HG03097 (cell line): ENCODE measurements at regions not wholly inside any gene's neighbourhood (a gene's known extent, or its start where the extent isn't known, plus 50 kb on each side); places are given as distances from the start of the nearest gene placed in this dataset.

Experiments
- ATAC-seq: cut with Tn5 transposase; IDR thresholded peaks from one replicate; pipeline ENCODE4 v1.9.1; 2021; ENCODE audit not compliant: unreplicated experiment, low FRiP score

DNA sequence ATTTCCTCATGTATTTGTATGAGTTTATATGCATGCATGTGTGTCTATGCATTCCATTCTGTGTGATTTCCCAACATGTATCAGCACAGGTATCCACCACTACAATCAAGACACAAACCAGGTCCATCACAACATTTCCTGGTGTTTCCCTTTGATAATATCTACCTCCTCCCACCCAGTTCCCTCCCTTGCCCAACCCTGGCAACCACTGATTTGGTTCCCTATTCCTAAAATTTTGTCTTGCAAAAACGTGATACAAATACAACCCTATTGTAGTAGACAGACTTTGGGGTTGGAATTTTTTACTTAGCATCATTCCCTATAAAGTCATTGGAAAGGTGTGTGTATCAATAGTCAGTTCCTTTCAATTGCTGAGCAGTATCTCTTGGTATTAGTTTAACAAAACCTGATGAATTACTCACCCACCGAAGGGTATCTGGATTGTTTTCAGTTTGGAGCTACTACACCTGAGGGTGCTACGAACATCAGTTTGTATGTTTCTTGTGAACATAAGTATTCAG lies 51.8 kb upstream of the IGLL5 start:
- ATAC-seq = no peak

DNA sequence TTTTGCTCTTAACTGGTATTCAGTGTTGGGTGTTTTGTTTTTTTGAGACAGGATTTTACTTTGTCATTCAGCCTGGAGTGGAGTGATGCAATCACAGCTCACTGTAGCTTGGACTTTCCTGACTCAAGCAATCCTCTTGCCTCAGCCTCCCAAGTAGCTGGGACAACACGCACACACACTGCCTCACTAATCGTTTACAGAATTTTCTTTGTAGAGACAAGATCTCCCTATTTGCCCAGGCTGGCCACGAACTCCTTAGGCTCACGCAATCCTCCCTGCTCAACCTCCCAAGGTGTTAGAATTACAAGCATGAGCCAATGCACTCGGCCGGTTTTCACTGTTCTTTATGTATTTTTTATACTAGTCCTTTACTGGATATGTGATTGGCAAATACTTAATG lies 51.0 kb upstream of the IGLL5 start:
- no peak for ATAC-seq
